Hematopoietic multipotent progenitor cell treated with erythropoietin and hydrocortisone succinate and interleukin-3 and kit ligand, for 15 days (in vitro differentiated cells): ENCODE measurements at regions not wholly inside any gene's neighbourhood (a gene's known extent, or its start where the extent isn't known, plus 50 kb on each side); places are given as distances from the start of the nearest gene placed in this dataset.
"Not testable (repeated sequence)": the region's sequence is repeated elsewhere in the genome, so short reads cannot be mapped to it uniquely, and the experiment has no call there.

Experiments
- DNase-seq: peaks from one replicate; pipeline ENCODE4 v3.0.0-alpha.2; 2015; ENCODE audit warnings: low spot score

DNA sequence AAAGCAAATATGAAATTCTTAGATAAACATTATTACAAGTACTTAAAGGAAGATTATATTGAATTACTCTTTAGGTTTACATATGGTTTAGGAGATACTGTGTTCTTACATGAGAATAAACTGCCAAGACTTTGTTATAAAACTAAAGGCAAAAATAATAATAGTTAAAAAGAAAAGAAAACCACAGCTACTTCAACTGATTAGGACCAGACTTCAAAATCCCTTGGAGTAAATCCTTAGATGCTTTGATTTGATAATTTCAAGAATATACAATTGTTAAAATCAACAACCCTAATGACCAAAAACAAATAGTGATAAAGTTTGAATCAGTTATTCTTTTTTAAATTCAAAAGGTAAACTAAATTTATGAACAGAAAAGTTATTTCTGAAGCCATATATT, 389.6 kb upstream of the COX7C start:
- DNase-seq, result no peak

DNA sequence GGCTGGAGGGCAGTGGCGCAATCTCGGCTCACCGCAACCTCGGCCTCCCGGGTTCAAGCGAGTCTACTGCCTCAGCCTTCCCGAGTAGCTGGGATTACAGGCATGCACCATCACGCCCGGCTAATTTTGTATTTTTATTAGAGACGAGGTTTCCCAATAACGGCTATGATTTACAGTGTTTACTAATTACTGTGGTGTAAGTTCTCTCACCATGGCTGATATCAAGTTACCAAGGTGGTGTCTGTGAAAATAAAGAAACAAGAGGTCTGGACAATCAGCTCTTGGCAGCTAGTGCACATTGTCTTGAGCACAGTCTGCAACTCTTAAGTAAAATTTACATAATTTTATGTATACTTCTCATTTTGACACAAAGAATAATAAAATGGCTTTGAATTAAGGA, 385.5 kb upstream of the COX7C start:
- DNase-seq, result no peak

DNA sequence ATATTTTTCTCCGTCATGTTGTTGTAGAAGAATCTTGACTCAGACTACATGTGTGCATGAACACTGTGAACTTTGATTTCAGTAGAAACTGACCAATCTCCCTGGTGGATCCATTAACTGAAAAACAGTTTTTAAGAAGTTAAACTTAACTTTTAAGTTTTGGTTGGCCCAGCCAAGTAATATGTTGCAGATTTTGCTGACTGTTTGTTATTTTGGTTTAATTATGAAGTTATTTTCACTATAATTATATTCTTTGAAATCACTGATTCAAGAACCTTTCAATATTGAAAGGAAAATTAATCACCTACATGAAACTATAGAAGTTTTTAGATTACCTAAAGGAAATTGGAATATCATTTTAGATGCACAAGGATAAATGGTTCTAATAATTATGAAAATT, 373.6 kb upstream of the COX7C start:
- no peak for DNase-seq

DNA sequence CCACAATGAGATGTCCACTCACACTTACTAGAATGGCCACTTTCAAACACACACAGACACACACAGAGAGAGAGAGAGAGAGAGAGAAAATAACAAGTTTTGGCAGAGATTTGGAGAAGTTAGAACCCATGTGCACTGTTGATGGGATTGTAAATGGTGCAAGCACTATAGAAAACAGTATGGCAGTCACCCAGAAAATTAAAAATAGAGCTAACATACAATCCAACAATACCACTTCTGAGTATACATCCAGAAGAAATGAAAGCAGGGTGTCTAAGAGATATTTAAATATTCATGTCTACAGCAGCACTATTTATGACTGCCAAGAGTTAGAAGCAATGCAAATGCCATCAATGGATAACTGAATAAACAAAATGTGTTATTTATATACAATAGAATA, 359.9 kb upstream of the COX7C start:
- DNase-seq, result no peak

DNA sequence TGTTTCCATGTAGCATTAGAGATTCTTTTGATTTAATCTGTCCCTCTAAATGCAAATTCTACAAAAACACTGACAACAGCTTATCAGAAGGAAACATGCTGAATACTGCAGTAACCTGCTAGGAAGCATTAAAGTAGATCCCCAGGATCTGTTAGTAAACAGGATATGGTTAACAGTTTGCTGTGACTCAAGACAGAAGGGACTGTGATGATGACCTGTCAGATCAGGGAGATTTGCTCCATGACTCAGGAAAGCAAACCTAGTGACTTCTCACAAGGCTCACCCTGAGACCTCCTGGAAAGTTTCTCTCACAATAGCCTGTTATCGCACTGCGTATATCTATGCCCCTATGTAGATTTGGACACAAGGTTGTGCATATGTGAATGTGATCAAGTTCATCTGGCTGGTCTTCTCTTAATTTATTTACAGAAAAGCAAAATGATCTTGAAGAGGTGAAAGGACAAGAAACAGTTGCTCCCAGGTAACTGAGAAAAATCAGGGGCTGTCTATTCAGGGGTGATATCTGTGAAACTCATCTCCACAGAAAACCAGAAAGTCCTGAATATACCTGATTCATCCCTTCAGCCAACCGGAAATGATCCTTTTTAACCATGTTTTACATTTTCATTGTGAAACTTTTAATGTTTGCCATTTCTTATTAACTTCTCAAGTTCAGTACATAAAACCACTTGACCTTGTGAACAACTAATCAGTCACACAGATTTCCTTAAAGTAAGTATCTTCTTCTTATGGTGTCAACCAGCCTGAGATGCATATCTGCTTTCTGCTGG, 333.1 kb upstream of the COX7C start:
- not testable (repeated sequence) for DNase-seq

DNA sequence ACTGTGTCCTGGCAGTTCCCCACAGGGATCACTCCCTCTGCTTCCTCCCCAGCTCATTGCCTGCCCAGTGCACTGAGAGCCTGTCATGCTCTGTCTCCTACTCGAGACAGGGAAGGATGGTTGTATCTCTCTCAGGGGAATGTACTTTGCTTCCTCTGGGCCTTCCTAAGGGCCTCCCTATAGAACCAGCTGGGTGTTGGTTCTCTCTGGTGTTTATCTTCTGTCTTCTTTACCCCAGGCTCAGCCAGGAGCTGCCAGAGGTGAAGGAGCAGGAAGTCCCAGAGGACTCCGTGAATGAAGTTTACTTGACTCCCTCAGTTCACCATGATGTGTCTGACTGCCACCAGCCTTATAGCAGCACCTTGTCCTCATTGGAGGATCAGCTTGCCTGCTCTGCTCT, 330.3 kb upstream of the COX7C start:
- not testable (repeated sequence) for DNase-seq

DNA sequence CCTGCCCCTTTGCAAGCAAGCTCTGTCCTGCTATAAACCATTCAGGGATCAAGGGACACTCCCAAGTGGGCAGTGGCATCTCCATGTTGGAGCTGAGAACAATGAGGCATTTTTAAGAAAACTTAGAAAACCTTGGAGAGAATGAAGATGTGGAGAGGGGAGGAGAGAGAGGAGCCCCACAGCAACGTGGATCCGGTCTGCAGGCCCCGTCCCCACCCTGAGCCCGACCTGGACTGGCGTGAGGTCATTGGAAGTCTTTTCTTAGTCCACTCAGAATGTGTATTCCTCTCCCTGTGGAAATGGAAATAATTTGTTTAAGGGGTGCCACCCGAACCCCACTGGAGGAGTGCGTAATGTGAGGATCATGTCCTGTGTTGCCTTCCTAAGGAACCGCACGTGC, 328.0 kb upstream of the COX7C start:
- DNase-seq, result not testable (repeated sequence)

DNA sequence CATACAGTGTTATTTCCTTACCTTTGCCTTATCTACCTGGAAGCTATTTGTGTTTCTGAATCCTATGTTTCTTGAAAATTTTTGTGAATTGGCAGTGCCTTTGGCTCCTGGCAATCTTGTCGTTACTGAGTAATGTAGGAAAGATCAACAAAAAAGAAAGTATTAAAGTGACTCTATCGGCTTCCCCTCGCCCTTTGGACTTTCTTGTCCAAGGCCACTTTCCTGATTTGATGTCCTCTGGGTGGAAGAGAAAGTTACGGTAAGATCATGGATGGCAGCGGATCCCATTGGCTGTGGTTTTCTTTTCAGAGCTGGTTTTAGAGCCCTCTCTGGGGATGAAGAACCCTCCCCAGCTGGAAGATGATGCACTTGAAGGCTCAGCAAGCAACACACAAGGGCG, 324.9 kb upstream of the COX7C start:
- DNase-seq, result not testable (repeated sequence)

DNA sequence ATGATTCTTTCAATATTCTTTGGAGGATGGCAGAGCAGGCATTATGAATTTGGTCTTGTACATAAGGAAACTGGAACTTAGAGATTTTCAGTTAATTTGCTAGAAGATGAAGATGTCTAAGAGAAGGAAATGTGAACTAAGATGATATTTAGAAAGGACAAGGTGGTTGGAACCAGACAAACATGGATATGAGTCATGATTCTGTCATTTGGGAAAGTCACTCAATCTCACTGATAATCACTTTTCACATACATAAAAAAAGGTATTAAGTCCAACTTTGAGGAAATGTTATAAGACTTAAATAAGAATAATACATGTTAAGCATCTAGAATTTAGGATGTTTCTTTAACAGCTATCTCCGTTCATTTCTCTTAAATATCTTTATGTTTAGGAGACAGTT, 315.1 kb upstream of the COX7C start:
- not testable (repeated sequence) for DNase-seq

DNA sequence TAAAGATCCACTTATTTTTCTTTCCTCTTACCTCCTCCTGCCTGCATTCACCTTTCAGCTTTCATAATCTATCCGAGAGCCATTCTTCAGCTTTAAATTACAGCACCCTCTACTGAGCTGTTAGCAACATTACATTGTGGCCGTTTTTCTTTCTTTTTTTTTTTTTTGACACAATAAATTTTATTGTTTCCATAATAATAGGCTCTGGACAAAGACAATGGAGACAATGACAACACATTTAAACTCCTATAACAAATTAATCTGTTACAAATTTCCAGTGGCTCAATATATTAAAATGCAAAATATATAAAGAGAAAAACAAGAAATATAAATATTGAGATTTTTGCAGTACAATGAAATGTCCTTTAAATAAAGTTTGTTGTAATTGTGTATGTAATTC, 312.7 kb upstream of the COX7C start:
- not testable (repeated sequence) for DNase-seq

DNA sequence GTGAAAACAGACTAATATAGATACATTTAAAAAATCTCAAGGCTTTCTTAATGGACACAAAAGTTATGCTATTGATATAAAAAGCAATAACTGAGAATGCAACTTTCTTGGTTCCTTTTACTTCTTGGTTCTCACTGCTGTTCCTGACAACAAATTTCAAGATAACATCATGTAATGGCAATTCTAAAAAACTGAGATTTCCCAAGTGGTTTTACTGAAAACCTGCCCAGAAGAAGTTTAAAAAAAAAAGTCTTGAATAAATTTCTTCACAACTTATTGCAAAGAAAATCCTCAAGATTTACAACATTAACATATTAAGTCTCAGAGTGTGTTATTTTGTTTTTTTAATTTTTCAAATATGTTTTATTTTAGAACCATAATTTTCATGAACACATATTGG, 302.8 kb upstream of the COX7C start:
- no peak for DNase-seq

DNA sequence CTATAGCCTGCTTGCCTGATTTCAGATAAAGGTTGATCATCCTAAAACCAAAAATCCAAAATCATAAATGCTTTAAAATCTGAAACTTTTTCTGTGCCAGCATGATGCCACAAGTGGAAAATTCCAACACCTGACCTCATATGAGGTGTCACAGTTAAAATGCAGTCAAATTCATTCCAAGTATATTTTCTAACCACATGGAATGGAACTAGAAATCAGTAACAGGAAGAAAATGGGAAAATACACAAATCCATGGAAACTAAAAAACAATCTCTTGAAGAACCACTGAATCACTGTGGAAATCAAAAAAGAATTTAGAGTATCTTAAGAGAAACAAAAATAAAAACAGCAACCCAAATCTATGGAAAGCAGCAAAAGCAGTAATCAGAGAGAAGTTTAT, 297.5 kb upstream of the COX7C start:
- no peak for DNase-seq

DNA sequence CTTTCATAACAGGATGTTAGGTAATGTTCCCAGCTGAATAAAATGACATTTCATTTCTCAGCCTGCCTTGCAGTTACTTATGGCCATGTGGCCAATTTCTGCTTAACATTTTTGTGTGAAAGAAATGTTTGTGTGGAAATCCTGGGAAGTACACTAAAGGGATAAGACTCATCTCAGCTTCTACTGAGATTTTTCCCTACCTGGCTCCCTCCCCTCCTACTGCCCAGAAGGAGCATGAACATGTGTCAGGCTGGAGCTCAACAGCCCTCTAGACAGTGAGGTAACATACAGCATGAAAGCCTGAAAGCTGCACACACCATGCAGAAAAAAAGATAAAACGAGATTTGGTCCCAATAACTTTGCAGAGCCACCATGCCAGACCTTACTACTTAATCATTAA, 288.4 kb upstream of the COX7C start:
- no peak for DNase-seq

DNA sequence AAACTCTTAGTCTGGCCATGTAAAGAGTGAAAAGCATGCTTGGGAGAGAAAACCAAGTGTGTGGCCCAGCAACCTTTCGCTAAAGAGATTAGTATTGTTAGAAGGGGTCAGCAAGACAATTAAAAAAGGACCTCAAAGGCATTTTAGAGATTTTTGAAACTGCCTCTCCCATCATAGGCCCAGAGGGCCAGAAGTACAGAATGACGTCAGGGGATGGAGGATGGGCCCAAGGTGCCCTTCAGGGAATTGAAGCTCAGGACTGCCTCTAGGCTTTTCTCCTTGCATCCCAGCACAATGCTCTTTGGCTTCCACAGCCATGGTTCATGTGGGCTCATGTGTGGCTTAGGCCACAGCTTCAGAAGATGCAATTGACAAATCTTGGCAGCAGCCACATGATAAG, 287.0 kb upstream of the COX7C start:
- DNase-seq, result no peak

DNA sequence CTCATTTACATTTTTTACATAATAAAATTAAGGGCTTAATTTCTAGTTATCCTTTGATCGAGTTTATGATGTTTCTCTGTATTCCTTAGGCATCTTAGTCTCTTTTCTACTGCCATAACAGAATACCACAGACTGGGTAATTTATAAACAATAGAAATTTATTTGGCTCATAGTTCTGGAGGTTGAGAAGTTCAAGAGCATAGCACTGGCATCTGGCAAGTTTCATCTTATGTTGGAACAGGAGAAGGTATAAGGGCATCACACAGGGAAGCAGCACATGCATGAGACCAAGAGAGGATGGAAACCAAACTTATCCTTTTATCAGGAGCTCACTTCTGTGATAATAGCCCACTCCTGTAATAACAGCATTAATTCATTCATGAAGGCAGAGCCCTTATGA, 284.9 kb upstream of the COX7C start:
- DNase-seq, result no peak

DNA sequence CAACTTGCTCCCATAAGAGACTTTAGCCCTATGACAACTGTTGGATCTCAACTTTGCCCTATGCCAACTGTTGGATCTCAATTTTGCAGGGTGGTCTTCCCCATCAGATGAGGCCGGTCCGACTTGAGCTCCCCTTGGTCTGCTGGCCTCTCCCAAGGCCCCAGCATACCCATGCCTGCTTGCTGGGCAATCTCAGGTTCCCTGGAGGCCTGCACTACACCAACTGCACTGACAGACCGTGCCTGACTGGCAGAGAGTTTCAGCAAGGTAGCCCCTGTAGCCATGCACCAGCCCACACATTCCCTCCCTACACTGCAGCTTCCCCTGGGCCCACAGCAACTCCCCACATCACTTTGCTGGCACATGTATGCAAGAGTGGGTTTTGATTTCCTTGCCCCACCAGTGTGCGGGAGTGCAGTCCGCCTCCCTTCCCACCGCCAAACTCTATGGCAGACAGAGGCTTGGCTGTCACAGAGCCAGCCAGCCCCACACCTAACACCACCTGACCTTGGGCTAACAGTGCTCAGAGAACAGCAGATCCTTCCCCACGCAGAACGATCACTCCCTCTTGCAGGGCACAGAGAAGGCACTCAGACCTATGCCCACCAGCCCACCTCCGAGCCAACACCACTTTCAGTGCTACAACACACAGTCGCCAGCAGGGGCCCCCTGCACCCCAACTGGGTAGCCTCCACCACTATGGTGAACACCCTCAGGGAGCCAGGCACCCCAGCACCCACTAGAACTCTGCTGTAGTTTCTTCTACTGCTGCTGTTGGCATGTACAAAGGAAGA, 279.9 kb upstream of the COX7C start:
- DNase-seq, result no peak

DNA sequence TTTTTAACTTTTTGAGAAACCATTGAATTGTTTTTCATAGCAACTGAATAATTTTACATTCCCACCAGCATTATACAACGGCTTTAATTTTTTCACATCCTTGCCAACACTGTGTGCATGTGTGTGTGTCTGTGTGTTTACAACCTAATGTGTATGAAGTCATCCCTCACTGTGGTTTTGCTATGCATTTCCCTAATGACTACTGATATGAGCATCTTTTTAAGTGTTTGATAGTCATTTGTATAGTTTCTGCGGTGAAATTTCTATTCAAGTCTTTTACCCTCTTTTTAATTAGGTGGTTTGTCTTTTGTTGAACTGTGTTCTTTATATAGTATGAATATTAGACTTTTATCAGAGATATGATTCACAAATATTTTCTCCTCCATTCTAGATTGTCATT, 263.1 kb upstream of the COX7C start:
- no peak for DNase-seq

DNA sequence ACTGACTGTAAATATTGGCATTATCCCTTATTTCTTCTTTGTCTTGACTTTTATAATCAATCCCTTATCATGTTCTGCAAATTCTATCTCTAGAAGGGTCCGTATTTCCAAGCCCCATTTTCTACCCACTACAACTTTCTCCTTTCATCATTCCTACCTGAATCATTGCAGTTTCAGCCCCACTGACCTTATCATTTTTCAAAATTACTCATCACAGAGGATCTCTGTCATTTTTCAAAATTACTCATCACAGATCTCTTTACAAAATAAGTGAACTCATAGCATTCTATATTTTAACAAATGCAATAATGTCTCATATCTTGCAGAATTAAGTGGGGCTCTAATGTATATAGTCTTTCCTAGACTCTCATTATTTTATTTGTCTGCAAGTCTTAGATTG, 256.9 kb upstream of the COX7C start:
- no peak for DNase-seq

DNA sequence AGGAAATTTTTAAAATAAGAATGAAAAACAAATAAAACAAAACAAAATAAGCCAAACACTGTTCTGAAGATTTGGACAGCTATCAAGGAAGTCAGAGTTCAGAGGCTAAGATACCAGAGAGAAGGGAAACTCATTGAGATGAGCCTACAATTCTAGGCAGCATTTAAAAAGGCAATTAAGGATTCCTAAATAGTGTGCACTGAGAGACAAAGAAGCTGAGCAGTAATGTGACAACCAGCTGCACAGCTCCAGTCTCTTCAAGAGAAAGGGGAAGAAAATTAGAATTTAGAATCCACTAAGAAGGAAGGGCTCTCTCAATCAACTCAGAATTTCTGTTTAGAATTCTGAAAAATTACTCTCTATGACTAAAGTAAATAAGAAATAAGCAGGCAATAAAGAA, 246.7 kb upstream of the COX7C start:
- DNase-seq, result no peak

DNA sequence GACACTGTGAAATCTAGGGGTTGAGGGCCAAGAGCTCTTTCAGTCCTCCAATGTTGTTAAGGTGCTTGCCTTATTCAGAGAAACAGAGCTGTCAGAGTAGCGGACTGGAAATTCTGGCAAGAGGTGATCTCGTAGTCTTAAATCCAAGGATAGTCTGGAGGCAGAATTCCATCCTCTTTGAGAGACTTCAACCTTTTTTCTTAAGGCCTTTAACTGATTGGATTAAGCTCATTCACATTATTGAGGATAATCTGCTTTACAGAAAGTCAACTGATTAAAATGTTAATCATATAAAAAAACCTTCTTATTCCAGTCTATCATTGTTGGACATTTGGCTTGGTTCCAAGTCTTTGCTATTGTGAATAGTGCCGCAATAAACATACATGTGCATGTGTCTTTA, 243.1 kb upstream of the COX7C start:
- DNase-seq, result no peak

DNA sequence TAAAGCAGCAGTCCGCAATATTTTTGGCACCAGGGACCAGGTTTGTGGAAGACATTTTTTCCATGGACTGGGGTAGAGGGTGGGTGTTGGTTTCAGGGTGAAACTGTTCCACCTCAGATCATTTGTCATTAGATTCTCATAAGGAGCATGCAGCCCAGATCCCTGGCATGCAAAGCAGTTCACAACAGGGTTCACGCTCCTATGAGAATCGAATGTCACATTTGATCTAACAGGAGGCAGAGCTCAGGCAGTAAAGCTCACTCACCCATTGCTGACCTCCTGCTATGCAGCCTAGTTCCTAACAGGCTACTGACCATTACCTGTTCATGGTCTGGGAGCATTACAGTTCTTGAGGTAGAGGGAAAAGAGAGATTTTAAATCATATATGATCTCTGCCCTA, 241.5 kb upstream of the COX7C start:
- DNase-seq, result no peak

DNA sequence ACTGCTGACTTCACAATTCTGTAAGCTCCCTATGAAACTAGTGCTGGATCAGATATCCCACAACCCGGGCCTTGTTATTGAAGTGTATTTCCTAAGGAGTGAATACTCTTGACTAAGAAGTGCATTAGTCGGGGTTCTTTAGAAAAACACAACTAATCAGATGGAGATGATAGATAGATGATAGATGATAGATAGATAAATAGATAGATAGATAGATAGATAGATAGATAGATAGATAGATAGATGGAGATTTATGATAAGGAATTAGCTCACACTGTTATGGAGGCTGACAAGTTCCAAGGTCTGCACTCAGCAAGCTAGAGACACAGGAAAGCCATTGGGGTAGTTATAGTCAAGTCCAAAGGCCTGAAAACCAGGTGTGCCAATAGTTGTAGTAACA, 214.6 kb upstream of the COX7C start:
- no peak for DNase-seq

DNA sequence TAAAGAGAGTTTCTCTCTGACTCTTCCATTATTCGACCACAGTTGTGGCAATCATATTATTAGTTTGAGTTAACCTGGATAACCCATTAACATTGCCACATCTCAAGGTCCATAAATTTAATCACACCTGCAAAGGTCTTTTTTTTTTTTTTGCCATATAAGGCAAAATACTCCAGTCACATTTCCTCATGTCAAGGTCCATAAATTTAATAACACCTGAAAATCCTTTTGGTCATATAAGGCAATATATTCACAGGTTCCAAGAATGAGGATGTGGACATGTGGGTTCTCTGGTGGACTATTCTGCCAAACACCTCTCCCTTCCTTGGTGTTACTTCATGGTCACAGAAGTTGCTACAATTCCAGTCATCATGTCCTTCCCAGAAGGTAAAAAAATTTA, 213.5 kb upstream of the COX7C start:
- DNase-seq, result no peak

DNA sequence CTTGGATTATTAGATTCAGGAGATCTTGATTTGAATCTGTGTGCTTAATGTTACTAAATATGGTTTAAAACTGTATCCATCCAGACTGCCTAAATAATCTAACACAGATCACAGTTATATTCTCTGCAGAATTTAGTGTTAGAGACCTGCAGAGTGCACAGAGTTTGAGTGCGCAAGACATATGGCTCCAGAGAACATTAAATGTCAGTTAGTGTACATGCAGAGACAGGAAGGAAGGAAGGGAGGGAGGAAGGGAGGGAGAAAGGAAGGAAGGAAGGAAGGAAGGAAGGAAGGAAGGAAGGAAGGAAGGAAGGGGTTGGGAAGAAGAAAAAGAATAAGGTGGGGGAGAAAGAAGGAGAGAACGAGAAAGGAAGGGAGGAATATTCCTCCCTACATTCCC, 210.0 kb upstream of the COX7C start:
- DNase-seq, result no peak
